ENCODE measurements at regions not wholly inside any gene's neighbourhood (a gene's known extent, or its start where the extent isn't known, plus 50 kb on each side); places are given as distances from the start of the nearest gene placed in this dataset.

DNA sequence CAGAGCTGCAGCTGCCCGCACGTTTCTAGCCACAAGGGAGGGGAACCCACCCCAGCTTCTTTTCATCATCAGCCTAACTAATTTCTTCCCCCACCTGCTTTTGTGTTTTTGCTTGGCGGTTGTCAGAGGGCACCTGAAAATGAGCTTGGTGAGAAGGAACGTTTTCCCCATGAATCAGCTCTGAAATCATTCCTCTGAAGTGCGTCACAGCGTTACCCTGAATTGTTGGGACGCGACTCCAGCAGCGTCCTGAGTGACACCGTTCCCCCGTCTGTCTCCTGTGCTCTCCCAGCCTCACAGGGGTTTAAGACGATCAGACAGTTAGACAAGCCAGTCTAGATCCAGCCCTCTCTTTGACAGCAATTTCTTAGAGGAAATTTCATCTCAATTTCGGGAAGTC, 722.9 kb upstream of the EEF2KMT start:
- CTCF ChIA-PET (ENCODE audit: low intra/inter-chr PET ratio, low total read pairs): no interaction called here
- in situ Hi-C loops (cut with HindIII; ENCODE audit: extremely low pct_ligation_motif_present, low pct_unique_long_range_greater_than_20kb): no loop called here
- ATAC-seq: no peak

More for the DNA sequence above, 722.9 kb upstream of the EEF2KMT start:
- DNase-seq (ENCODE audit: low spot score) (no peak), FAIRE-seq (no peak)
- H3K4me2 ChIP-seq (ENCODE audit: low read depth, low read length): no peak overlapping the region
- POLR2A ChIA-PET: no interaction called here
- 12% methylated on average over 13 of the region's 13 CpGs for WGBS (ENCODE audit: low lambda C conversion rate)
- TF ChIP-seq ZNF17 (CRISPR knock-in tag; IDR thresholded peaks at IDR 0.05) (no peak), KLF11 (CRISPR knock-in tag; IDR thresholded peaks at IDR 0.05) (no peak), SMAD1 (CRISPR knock-in tag; IDR thresholded peaks at IDR 0.05; ENCODE audit: borderline replicate concordance, low read depth) (no peak), PHF20 (CRISPR knock-in tag; IDR thresholded peaks at IDR 0.05) (no peak), YY1 (IDR thresholded peaks at IDR 0.05; ENCODE audit: insufficient read depth, insufficient replicate concordance, low read depth, low read length) (no peak), NR2F6 (IDR thresholded peaks at IDR 0.05) (no peak), NR2F6 (CRISPR knock-in tag; IDR thresholded peaks at IDR 0.05) (no peak), NR2F2 (IDR thresholded peaks at IDR 0.05; ENCODE audit: borderline replicate concordance, low read depth) (no peak), AKAP8 (CRISPR knock-in tag; IDR thresholded peaks at IDR 0.05) (no peak), MED8 (CRISPR knock-in tag; IDR thresholded peaks at IDR 0.05; ENCODE audit: insufficient replicate concordance) (no peak), ZNF782 (CRISPR knock-in tag; IDR thresholded peaks at IDR 0.05; ENCODE audit: borderline replicate concordance) (no peak), ZNF773 (CRISPR knock-in tag; IDR thresholded peaks at IDR 0.05; ENCODE audit: borderline replicate concordance) (no peak), ZNF557 (CRISPR knock-in tag; IDR thresholded peaks at IDR 0.05) (no peak), ZNF124 (CRISPR knock-in tag; IDR thresholded peaks at IDR 0.05) (no peak), ZNF615 (CRISPR knock-in tag; IDR thresholded peaks at IDR 0.05; ENCODE audit: borderline replicate concordance) (no peak), MIER3 (CRISPR knock-in tag; IDR thresholded peaks at IDR 0.05; ENCODE audit: borderline replicate concordance) (no peak), ZNF460 (CRISPR knock-in tag; IDR thresholded peaks at IDR 0.05; ENCODE audit: borderline replicate concordance) (no peak), SYNCRIP (IDR thresholded peaks at IDR 0.05; ENCODE audit: insufficient read depth, low read depth, low read length) (no peak), NFE2 (CRISPR knock-in tag; IDR thresholded peaks at IDR 0.05) (no peak)
- TF ChIP-seq, protein P1, sequence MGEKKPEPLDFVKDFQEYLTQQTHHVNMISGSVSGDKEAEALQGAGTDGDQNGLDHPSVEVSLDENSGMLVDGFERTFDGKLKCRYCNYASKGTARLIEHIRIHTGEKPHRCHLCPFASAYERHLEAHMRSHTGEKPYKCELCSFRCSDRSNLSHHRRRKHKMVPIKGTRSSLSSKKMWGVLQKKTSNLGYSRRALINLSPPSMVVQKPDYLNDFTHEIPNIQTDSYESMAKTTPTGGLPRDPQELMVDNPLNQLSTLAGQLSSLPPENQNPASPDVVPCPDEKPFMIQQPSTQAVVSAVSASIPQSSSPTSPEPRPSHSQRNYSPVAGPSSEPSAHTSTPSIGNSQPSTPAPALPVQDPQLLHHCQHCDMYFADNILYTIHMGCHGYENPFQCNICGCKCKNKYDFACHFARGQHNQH (CRISPR knock-in tag; IDR thresholded peaks at IDR 0.05): no peak
- TF ChIP-seq, protein P2, sequence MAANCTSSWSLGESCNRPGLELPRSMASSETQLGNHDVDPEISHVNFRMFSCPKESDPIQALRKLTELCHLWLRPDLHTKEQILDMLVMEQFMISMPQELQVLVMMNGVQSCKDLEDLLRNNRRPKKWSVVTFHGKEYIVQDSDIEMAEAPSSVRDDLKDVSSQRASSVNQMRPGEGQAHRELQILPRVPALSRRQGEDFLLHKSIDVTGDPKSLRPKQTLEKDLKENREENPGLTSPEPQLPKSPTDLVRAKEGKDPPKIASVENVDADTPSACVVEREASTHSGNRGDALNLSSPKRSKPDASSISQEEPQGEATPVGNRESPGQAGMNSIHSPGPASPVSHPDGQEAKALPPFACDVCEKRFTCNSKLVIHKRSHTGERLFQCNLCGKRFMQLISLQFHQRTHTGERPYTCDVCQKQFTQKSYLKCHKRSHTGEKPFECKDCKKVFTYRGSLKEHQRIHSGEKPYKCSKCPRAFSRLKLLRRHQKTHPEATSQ (CRISPR knock-in tag; IDR thresholded peaks at IDR 0.05; ENCODE audit: borderline replicate concordance): no peak
- no peaks in the 10 kb centered on the region for H4K20me1 ChIP-seq (ENCODE audit: insufficient read depth, low read length)
- no TSS peak for BruUV-seq (replicated peaks)
- no peaks in the 10 kb centered on the region for H3K9me3 ChIP-seq (ENCODE audit: low read length)
- intact Hi-C loops (cut with micrococcal nuclease; ENCODE audit: unreplicated experiment): no loop called here
- no peaks in the 10 kb centered on the region for H3K4me1 ChIP-seq (ENCODE audit: insufficient read depth, low read length)
- H3K36me3 ChIP-seq (replicated peaks in 1 of 2; ENCODE audit: control insufficient read depth in 1 of 2, insufficient read depth in 2 of 2, low read length in 2 of 2): no peaks in the 10 kb centered on the region
- no peak overlapping the region for H3K9ac ChIP-seq (ENCODE audit: insufficient read depth, low read depth, low read length)
- H3K79me2 ChIP-seq (ENCODE audit: insufficient read depth, low read length): no peaks in the 10 kb centered on the region
- no peak overlapping the region for H3K4me3 ChIP-seq (replicated peaks in 1 of 3; ENCODE audit: insufficient read depth in 1 of 3, low read depth in 2 of 3, low read length in 3 of 3)
- no peak overlapping the region for H3K27ac ChIP-seq (ENCODE audit: extremely low read length, insufficient read depth, low read length)
- no peaks in the 10 kb centered on the region for H3K27me3 ChIP-seq (ENCODE audit: control insufficient read depth in 1 of 2, insufficient read depth in 2 of 2, low read length in 2 of 2)
- H2AFZ ChIP-seq (ENCODE audit: low read length): no peak overlapping the region

Measured in HepG2 (cell line).